NK-92 treated with Interleukin-12 subunit alpha and Interleukin-12 subunit beta, amount 100 ng/mL, for 24 hours (cell line): ENCODE measurements at regions not wholly inside any gene's neighbourhood (a gene's known extent, or its start where the extent isn't known, plus 50 kb on each side); places are given as distances from the start of the nearest gene placed in this dataset.
"Not testable (repeated sequence)": the region's sequence is repeated elsewhere in the genome, so short reads cannot be mapped to it uniquely, and the experiment has no call there.

Source experiments
- DNase-seq: peaks from one replicate; lab custom pipeline; 2025; lab: John Stamatoyannopoulos, UW

- no peak for DNase-seq
Measured at GRCh38 chr5:142259758-142260157, 65.1 kb downstream of the SPRY4 start.

GRCh38 chr5:142255831-142256230 is 69.0 kb downstream of the SPRY4 start:
- DNase-seq: no peak

GRCh38 chr5:142254431-142254830 is 70.4 kb downstream of the SPRY4 start:
- DNase-seq: no peak

- DNase-seq: no peak
Measured at GRCh38 chr5:142253938-142254337, 70.9 kb downstream of the SPRY4 start.

GRCh38 chr5:142250119-142250518 is 74.7 kb downstream of the SPRY4 start:
- no peak for DNase-seq

- no peak for DNase-seq
Measured at GRCh38 chr5:142248853-142249462, 75.9 kb downstream of the SPRY4 start.

- no peak for DNase-seq
Measured at GRCh38 chr5:142246258-142246657, 78.6 kb downstream of the SPRY4 start.

GRCh38 chr5:142245786-142246185 is 79.0 kb downstream of the SPRY4 start:
- no peak for DNase-seq

- DNase-seq: no peak
Measured at GRCh38 chr5:142244440-142244839, 80.4 kb downstream of the SPRY4 start.

GRCh38 chr5:142242272-142242671 is 82.5 kb downstream of the SPRY4 start:
- no peak for DNase-seq

- DNase-seq: no peak
Measured at GRCh38 chr5:142239394-142240159, 85.2 kb downstream of the SPRY4 start.

GRCh38 chr5:142237707-142238106 is 87.1 kb downstream of the SPRY4 start:
- no peak for DNase-seq

- DNase-seq: not testable (repeated sequence)
Measured at GRCh38 chr5:142236673-142237290, 88.0 kb downstream of the SPRY4 start.

- DNase-seq: no peak
Measured at GRCh38 chr5:142235870-142236672, 88.8 kb downstream of the SPRY4 start.

GRCh38 chr5:142235050-142235797 is 89.6 kb downstream of the SPRY4 start:
- DNase-seq: peak; percentile 70

GRCh38 chr5:142233083-142234032 is 91.5 kb downstream of the SPRY4 start:
- DNase-seq: no peak

- DNase-seq: not testable (repeated sequence)
Measured at GRCh38 chr5:142230949-142231348, 93.9 kb downstream of the SPRY4 start.

- DNase-seq: no peak
Measured at GRCh38 chr5:142225141-142225540, 99.7 kb downstream of the SPRY4 start.

- no peak for DNase-seq
Measured at GRCh38 chr5:142222866-142223558, 101.8 kb downstream of the SPRY4 start.
